ENCODE measurements at regions not wholly inside any gene's neighbourhood (a gene's known extent, or its start where the extent isn't known, plus 50 kb on each side); places are given as distances from the start of the nearest gene placed in this dataset.

- no peak for TF ChIP-seq ZFX (IDR thresholded peaks at IDR 0.05)
- TF ChIP-seq, protein P1, sequence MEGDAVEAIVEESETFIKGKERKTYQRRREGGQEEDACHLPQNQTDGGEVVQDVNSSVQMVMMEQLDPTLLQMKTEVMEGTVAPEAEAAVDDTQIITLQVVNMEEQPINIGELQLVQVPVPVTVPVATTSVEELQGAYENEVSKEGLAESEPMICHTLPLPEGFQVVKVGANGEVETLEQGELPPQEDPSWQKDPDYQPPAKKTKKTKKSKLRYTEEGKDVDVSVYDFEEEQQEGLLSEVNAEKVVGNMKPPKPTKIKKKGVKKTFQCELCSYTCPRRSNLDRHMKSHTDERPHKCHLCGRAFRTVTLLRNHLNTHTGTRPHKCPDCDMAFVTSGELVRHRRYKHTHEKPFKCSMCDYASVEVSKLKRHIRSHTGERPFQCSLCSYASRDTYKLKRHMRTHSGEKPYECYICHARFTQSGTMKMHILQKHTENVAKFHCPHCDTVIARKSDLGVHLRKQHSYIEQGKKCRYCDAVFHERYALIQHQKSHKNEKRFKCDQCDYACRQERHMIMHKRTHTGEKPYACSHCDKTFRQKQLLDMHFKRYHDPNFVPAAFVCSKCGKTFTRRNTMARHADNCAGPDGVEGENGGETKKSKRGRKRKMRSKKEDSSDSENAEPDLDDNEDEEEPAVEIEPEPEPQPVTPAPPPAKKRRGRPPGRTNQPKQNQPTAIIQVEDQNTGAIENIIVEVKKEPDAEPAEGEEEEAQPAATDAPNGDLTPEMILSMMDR (conservative IDR thresholded peaks at IDR 0.05): no peak
- no peak overlapping the region for H3K27ac ChIP-seq
Measured at GRCh38 chr12:115223991-115224390, 540.0 kb upstream of the TBX3 start.

- TF ChIP-seq, protein P1 (conservative IDR thresholded peaks at IDR 0.05): no peak
- no peak overlapping the region for H3K27ac ChIP-seq
Measured at GRCh38 chr12:115223322-115223721, 539.3 kb upstream of the TBX3 start.

GRCh38 chr12:115222220-115222619 lies 538.2 kb upstream of the TBX3 start:
- H3K27ac ChIP-seq: no peak overlapping the region
- no peak for TF ChIP-seq ZFX (IDR thresholded peaks at IDR 0.05)
- TF ChIP-seq, protein P1 (conservative IDR thresholded peaks at IDR 0.05): no peak

GRCh38 chr12:115216301-115216700 lies 532.3 kb upstream of the TBX3 start:
- no peak overlapping the region for H3K27ac ChIP-seq
- no peak for TF ChIP-seq ZFX (IDR thresholded peaks at IDR 0.05)
- TF ChIP-seq, protein P1 (conservative IDR thresholded peaks at IDR 0.05): no peak

GRCh38 chr12:115215544-115215943 lies 531.6 kb upstream of the TBX3 start:
- TF ChIP-seq, protein P1 (conservative IDR thresholded peaks at IDR 0.05): no peak
- no peak for TF ChIP-seq ZFX (IDR thresholded peaks at IDR 0.05)
- H3K27ac ChIP-seq: no peak overlapping the region

GRCh38 chr12:115213538-115214016 lies 529.6 kb upstream of the TBX3 start:
- no peak overlapping the region for H3K27ac ChIP-seq
- no peak for TF ChIP-seq ZFX (IDR thresholded peaks at IDR 0.05)
- TF ChIP-seq, protein P1 (conservative IDR thresholded peaks at IDR 0.05): no peak

- TF ChIP-seq ZFX (IDR thresholded peaks at IDR 0.05): no peak
- TF ChIP-seq, protein P1 (conservative IDR thresholded peaks at IDR 0.05): no peak
- no peak overlapping the region for H3K27ac ChIP-seq
Measured at GRCh38 chr12:115213118-115213517, 529.1 kb upstream of the TBX3 start.

Measured in C4-2B (cell line).